ENCODE measurements at regions not wholly inside any gene's neighbourhood (a gene's known extent, or its start where the extent isn't known, plus 50 kb on each side); places are given as distances from the start of the nearest gene placed in this dataset.

DNA sequence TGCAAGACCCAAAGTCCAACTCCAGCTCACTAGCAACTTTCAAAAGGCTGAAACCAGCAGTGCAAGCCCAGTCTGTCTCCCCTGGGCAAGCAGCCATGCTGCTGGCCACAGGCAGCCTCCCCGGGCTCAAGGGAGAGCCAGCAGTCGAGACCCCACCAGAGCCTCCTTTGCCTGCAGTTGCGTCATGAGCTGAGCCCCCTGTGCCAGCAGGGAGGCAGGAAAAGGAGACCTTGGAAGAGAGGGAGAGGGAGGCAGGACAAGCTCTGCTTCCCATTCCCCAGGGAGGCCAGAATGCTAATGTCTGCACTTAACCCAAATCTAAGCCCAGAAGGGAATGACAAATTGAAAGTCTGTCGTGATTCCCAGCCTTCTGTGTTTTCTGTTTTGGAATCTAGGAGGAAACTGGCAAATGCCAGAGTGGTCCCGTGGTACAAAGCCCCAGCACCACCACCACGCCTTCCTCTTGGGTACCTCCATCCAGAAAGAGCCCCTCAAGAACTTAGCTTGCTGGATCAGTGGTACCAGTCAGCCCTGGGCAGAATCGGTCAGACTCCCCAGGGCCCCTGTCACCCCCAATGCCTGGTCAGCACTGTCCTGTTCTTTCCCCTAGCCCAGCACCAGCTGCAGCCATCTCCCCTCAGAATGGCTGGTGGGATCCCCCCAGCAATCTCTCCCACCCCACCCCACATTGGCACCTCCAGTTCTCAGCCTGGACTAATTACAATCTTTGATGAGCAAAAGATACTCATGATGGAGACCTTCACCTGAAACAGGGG lies 99.3 kb upstream of the TNRC6C start:
- TF ChIP-seq POLR2AphosphoS5 (IDR thresholded peaks at IDR 0.05; ENCODE audit: low read depth, low read length) (no peak), FOXP2 (optimal IDR thresholded peaks at IDR 0.05; ENCODE audit: borderline replicate concordance, extremely low read depth, extremely low read length, insufficient read depth) (no peak), TAF1 (IDR thresholded peaks at IDR 0.05; ENCODE audit: borderline replicate concordance, insufficient read depth, low read length) (no peak)
- TF ChIP-seq, protein P1, sequence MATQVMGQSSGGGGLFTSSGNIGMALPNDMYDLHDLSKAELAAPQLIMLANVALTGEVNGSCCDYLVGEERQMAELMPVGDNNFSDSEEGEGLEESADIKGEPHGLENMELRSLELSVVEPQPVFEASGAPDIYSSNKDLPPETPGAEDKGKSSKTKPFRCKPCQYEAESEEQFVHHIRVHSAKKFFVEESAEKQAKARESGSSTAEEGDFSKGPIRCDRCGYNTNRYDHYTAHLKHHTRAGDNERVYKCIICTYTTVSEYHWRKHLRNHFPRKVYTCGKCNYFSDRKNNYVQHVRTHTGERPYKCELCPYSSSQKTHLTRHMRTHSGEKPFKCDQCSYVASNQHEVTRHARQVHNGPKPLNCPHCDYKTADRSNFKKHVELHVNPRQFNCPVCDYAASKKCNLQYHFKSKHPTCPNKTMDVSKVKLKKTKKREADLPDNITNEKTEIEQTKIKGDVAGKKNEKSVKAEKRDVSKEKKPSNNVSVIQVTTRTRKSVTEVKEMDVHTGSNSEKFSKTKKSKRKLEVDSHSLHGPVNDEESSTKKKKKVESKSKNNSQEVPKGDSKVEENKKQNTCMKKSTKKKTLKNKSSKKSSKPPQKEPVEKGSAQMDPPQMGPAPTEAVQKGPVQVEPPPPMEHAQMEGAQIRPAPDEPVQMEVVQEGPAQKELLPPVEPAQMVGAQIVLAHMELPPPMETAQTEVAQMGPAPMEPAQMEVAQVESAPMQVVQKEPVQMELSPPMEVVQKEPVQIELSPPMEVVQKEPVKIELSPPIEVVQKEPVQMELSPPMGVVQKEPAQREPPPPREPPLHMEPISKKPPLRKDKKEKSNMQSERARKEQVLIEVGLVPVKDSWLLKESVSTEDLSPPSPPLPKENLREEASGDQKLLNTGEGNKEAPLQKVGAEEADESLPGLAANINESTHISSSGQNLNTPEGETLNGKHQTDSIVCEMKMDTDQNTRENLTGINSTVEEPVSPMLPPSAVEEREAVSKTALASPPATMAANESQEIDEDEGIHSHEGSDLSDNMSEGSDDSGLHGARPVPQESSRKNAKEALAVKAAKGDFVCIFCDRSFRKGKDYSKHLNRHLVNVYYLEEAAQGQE (IDR thresholded peaks at IDR 0.05; ENCODE audit: insufficient read depth in 1 of 2, low read depth in 2 of 2, low read length in 2 of 2), result no peak

DNA sequence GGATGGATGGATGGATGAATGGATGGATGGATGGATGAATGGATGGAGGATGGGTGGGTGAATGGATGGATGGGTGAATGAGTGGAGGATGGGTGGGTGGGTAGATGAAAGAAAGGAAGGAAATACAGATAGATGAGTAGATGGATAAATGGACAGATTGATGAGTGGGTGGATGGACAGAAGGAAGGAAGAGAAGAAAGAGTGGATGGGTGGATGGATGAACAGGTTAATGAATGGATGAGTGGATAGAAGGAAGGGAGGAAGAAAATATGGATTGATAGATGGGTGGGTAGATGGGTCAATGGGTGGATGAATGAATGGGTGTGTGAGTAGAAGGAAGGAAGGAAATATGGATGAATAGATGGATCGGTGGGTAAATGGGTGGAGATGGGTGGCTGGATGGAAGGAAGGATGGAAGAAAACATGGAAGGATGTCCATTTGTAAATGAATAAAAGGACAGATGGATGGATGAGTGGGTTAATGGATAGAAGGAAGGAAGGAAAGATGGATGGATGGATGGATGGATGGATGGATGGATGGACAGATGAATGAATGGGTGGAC lies 97.3 kb upstream of the TNRC6C start:
- TF ChIP-seq SIN3A (IDR thresholded peaks at IDR 0.05; ENCODE audit: borderline replicate concordance, insufficient read depth, low read length) (no peak), TAF1 (IDR thresholded peaks at IDR 0.05; ENCODE audit: borderline replicate concordance, insufficient read depth, low read length) (no peak), FOXP2 (optimal IDR thresholded peaks at IDR 0.05; ENCODE audit: borderline replicate concordance, extremely low read depth, extremely low read length, insufficient read depth) (no peak), POLR2AphosphoS5 (IDR thresholded peaks at IDR 0.05; ENCODE audit: low read depth, low read length) (no peak)
- TF ChIP-seq, protein P1 (IDR thresholded peaks at IDR 0.05; ENCODE audit: insufficient read depth in 1 of 2, low read depth in 2 of 2, low read length in 2 of 2), result no peak

DNA sequence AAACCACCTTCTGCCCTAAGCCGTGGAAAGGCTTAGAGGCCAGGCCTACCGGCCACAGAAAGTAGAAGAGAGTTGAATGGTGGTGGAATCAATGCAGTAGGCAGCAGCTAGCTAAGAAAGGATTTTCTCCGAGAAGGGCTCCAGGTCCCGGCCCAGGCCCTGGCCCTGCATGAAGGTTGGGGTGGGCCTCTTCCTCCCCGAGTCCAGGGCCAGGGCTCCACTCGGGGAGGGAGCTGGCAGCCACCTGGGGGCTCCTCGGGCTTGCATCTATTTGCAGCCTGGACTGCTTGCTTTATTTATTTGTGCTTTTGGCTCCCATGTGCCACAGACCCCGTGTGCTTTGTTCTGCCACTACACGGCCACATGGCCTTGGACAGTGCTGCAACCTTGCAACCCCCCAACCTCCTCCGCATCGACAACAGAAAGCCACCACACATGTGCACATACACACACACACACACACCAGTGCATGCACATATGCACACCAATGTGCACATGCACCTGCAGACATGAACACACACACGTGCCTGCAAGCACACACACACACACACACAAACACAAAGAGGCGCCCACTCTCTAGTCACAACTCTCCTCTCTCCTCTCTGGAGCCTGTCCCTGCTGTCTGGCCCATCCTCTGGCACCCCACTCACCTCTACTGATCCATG lies 96.4 kb upstream of the TNRC6C start:
- no peak for TF ChIP-seq POLR2AphosphoS5 (IDR thresholded peaks at IDR 0.05; ENCODE audit: low read depth, low read length)
- TF ChIP-seq, protein P1 (IDR thresholded peaks at IDR 0.05; ENCODE audit: insufficient read depth in 1 of 2, low read depth in 2 of 2, low read length in 2 of 2), result no peak
- TF ChIP-seq TAF1 (IDR thresholded peaks at IDR 0.05; ENCODE audit: borderline replicate concordance, insufficient read depth, low read length), result no peak
- TF ChIP-seq SIN3A (IDR thresholded peaks at IDR 0.05; ENCODE audit: borderline replicate concordance, insufficient read depth, low read length), result no peak
- no peak for TF ChIP-seq FOXP2 (optimal IDR thresholded peaks at IDR 0.05; ENCODE audit: borderline replicate concordance, extremely low read depth, extremely low read length, insufficient read depth)

DNA sequence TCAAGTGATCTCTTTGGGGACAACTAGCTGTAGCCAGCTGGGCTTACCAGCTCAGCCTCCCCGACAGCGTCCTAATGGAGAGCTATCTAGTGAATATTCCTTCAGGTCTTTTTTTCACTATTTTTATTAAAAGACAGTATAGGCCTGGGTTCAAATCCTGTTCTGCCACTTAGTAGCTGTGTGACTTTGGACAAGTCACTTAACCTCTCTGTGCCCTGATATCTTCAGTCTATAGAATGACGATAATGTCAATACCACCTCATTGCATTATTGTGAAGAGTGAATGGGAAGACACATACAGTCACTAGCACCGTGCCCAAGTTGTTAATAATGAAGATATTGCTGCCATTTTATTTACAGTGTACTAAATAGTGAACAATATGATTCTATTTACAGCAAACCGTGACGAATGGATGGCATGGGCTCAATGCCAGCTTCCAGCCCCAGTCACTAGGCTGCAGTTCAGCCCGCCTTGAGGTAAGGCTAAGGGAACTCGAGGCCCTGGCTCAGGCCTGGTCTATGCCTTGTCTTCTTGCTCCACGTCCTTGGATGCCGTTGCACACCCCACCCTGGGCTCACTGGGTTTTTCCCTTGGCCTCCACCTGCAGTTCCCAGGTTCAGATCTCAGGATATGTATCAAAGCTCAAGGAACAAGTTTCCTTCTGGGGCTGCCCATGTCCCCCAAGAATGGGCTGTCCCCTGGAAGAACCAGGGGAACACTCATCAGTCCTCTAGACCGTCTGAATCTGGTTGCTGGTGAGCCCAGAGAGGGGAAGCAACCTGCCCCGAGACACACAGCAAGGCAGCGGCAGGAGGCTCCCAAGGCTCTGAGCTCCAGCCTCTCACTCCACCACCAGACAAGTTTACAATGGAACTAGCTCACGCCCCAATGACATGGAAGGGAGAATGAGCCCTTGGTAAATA lies 95.4 kb upstream of the TNRC6C start:
- TF ChIP-seq, protein P1 (IDR thresholded peaks at IDR 0.05; ENCODE audit: insufficient read depth in 1 of 2, low read depth in 2 of 2, low read length in 2 of 2), result no peak
- no peak for TF ChIP-seq POLR2AphosphoS5 (IDR thresholded peaks at IDR 0.05; ENCODE audit: low read depth, low read length)
- TF ChIP-seq SIN3A (IDR thresholded peaks at IDR 0.05; ENCODE audit: borderline replicate concordance, insufficient read depth, low read length), result no peak
- TF ChIP-seq TAF1 (IDR thresholded peaks at IDR 0.05; ENCODE audit: borderline replicate concordance, insufficient read depth, low read length), result no peak
- TF ChIP-seq FOXP2 (optimal IDR thresholded peaks at IDR 0.05; ENCODE audit: borderline replicate concordance, extremely low read depth, extremely low read length, insufficient read depth), result no peak

Measured in PFSK-1 (cell line).